ENCODE measurements at regions not wholly inside any gene's neighbourhood (a gene's known extent, or its start where the extent isn't known, plus 50 kb on each side); places are given as distances from the start of the nearest gene placed in this dataset.

DNA sequence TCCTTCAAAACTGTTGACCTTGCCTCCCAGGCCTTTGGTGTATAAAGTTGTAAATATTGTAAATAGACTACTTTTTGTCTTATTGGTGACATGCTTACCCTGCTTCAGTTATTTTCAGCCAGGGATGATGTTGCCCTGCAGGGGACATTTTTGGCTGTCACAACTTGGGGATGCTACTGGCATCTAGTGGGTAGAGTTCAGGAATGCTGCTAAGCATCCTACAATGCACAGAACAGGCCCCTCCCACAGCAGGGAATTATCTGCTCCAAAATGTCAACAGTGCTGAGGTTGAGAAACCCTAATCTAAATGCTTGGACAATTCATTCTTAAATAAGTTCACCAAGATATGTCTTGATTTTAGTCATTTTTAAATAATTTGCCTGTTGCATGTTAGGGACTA, 459.8 kb downstream of the PMP22 start:
- ATAC-seq (ENCODE audit: low FRiP score) = no peak
- DNase-seq (ENCODE audit: low spot score) = no peak
- TF ChIP-seq, protein P1, sequence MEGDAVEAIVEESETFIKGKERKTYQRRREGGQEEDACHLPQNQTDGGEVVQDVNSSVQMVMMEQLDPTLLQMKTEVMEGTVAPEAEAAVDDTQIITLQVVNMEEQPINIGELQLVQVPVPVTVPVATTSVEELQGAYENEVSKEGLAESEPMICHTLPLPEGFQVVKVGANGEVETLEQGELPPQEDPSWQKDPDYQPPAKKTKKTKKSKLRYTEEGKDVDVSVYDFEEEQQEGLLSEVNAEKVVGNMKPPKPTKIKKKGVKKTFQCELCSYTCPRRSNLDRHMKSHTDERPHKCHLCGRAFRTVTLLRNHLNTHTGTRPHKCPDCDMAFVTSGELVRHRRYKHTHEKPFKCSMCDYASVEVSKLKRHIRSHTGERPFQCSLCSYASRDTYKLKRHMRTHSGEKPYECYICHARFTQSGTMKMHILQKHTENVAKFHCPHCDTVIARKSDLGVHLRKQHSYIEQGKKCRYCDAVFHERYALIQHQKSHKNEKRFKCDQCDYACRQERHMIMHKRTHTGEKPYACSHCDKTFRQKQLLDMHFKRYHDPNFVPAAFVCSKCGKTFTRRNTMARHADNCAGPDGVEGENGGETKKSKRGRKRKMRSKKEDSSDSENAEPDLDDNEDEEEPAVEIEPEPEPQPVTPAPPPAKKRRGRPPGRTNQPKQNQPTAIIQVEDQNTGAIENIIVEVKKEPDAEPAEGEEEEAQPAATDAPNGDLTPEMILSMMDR (IDR thresholded peaks at IDR 0.05) = no peak

DNA sequence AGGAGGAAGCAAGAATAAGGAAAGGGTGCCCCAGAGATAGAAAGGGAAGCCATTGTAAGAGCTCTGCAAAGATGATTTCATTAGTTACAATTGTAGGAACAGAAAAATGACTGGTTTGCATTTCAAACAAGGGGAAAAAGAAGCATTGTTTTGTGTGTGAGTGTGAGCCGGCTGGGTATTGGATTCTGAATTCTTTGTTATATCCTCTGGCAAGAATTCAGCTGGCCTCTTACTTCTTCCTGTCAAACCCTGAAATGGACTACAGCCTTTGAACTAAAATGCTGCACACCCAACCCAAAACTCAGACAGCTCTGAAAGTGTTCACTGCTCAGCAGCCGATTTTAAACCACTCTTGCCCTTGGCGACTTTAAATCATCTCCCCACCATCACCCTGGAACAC, 461.3 kb downstream of the PMP22 start:
- TF ChIP-seq, protein P1 (IDR thresholded peaks at IDR 0.05) = no peak
- ATAC-seq (ENCODE audit: low FRiP score) = no peak
- DNase-seq (ENCODE audit: low spot score) = no peak

DNA sequence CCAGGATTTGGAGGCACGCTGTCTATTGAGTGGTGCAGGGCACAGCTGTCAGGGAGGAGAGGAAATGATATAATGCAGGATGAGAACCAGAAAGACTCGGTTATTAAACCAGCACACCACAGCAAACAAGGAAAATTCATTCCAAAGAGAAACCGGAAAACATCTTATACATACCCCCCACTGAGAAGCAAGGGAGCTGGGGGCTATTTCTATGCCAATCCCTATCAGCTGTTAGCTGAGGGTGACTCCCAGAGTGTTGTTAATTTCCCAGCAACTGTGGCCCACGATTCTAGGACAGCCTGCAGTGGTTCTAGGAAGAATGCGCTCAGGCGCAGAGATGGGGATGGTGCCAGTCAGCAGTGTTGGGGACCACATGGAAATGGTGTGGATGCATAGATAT, 467.3 kb downstream of the PMP22 start:
- TF ChIP-seq, protein P1 (IDR thresholded peaks at IDR 0.05) = no peak
- DNase-seq (ENCODE audit: low spot score) (no peak), ATAC-seq (ENCODE audit: low FRiP score) (no peak)

DNA sequence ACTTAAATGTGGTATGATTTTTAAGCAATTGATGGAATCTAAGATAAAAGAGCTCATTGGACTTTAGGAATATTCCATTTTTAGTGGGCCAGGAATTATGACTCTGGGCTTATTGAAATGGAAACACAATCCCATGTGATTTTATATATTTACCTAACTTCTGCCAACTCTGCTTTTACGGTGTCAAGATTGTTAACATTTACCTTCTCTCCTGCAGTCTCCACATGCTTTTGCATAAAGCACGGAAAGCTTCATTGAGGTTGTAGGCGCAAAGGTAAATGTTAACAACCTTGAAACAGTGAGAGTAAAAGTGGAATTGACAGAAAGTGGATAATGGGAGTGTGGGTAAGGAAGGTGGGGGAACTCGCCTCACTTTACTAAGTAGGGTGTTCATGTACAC, 468.1 kb downstream of the PMP22 start:
- TF ChIP-seq, protein P1 (IDR thresholded peaks at IDR 0.05) = no peak
- DNase-seq (ENCODE audit: low spot score) (no peak), ATAC-seq (ENCODE audit: low FRiP score) (no peak)

DNA sequence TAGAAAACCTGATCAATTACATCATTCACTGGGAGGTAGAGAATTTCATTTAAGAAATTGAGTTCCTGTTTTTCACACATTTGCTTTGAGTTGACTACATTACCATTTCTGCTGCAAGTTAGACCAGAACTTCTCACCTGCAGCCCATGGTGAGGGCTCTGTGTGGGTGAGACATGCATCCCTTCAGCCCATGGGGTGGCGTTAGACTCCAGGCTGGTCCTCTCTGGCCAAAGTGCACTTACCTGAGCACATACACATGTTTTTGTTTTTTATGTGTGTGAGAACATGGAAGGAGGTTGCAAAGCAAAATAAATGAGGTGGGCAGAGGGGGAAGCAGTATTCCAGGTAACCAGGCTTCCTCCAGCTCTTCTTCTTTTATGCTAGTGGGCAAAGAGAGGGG, 470.2 kb downstream of the PMP22 start:
- DNase-seq (ENCODE audit: low spot score) (no peak), ATAC-seq (ENCODE audit: low FRiP score) (no peak)
- TF ChIP-seq, protein P1 (IDR thresholded peaks at IDR 0.05) = no peak

DNA sequence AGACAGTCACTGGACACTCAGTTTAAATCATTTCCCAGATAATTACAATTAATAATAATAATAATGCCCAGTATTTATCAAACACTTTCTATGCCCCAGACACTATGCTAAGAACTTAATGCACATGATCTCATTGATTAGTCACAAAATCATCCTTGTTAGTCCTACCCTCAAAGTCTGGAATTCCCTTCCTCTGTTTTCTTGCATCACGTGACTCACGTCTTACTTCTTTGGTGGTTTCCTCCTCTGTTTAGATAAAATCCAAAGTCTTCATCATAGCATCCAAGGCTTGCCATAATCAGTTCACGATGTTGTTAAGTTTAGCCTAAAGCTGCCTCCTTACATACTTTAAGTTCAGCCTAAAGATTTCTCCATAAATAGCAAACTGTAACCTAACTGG, 471.9 kb downstream of the PMP22 start:
- DNase-seq (ENCODE audit: low spot score) (no peak), ATAC-seq (ENCODE audit: low FRiP score) (no peak)
- TF ChIP-seq, protein P1 (IDR thresholded peaks at IDR 0.05) = no peak

DNA sequence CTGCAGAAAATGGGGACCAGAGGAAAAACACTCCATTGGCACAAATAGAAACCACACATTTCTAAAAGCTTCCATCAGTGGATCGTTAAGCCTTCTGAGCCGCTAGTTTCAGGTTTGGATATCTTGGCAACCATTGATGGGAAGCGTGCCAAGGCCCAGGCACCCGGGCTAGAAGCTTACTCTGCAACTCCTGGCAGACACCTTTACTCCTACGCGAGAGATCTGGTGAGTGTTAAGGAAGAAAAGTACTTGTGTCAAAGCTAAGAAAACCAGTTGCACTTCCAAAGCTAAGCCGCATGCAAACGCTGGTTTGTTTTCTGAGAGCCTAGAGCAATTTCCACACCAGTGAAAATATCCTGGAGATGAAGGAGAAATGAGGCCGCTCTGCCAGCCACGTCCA, 472.4 kb downstream of the PMP22 start:
- TF ChIP-seq, protein P1 (IDR thresholded peaks at IDR 0.05) = no peak
- no peak for DNase-seq (ENCODE audit: low spot score)
- ATAC-seq (ENCODE audit: low FRiP score) = no peak

Measured in omental fat pad (tissue), 3 donors.